LNCaP clone FGC (cell line): ENCODE measurements at regions not wholly inside any gene's neighbourhood (a gene's known extent, or its start where the extent isn't known, plus 50 kb on each side); places are given as distances from the start of the nearest gene placed in this dataset.
"Not testable (repeated sequence)": the region's sequence is repeated elsewhere in the genome, so short reads cannot be mapped to it uniquely, and the experiment has no call there.

Source experiments
- DNase-seq: peaks from one replicate; pipeline ENCODE4 v3.0.0-alpha.2; 2011; ENCODE audit warnings: low read depth
- H3K4me3 ChIP-seq: 2 replicates; pipeline ENCODE4 v1.5.1; 2011; ENCODE audit warnings: mild to moderate bottlenecking, low read depth, low read length, control low read depth
- TF ChIP-seq, protein P1 (sequence below): IDR thresholded peaks from 2 replicates; pipeline ENCODE4 v1.5.1; 2012; ENCODE audit warnings: mild to moderate bottlenecking; ENCODE audit not compliant: control insufficient read depth, insufficient read depth; ENCODE audit errors: extremely low read depth

DNA sequence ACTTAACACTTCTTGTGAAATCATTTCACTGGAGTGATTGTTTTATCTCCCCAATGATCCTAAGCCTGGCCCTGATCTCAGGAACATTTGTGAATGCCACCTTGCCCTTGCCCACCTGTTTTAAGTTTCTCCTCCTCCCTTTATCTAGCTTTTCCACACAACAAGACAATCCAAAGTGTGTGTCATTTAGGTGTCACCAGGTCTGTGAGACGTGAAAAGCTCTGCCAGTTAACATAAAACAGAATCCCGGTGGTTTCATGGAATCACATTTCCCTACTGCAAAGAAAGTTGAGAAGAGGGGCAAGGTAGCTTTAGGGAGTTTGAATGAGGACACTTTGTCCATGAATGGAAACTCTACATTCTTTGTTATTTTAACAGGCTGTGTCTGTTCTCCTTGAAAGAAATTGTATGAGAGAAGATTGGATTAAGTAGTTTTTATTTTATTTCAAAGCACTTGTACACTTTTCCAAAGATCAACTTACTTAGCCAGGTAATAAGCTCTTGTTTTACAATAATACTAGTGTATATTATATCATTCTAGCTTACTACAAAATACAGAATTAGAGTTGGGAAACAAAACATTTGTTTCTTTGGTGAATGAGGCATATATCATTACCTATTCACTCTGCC is 239.0 kb downstream of the ISL1 start:
- no peak overlapping the region for H3K4me3 ChIP-seq
- DNase-seq = no peak
- TF ChIP-seq, protein P1, sequence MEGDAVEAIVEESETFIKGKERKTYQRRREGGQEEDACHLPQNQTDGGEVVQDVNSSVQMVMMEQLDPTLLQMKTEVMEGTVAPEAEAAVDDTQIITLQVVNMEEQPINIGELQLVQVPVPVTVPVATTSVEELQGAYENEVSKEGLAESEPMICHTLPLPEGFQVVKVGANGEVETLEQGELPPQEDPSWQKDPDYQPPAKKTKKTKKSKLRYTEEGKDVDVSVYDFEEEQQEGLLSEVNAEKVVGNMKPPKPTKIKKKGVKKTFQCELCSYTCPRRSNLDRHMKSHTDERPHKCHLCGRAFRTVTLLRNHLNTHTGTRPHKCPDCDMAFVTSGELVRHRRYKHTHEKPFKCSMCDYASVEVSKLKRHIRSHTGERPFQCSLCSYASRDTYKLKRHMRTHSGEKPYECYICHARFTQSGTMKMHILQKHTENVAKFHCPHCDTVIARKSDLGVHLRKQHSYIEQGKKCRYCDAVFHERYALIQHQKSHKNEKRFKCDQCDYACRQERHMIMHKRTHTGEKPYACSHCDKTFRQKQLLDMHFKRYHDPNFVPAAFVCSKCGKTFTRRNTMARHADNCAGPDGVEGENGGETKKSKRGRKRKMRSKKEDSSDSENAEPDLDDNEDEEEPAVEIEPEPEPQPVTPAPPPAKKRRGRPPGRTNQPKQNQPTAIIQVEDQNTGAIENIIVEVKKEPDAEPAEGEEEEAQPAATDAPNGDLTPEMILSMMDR = no peak

DNA sequence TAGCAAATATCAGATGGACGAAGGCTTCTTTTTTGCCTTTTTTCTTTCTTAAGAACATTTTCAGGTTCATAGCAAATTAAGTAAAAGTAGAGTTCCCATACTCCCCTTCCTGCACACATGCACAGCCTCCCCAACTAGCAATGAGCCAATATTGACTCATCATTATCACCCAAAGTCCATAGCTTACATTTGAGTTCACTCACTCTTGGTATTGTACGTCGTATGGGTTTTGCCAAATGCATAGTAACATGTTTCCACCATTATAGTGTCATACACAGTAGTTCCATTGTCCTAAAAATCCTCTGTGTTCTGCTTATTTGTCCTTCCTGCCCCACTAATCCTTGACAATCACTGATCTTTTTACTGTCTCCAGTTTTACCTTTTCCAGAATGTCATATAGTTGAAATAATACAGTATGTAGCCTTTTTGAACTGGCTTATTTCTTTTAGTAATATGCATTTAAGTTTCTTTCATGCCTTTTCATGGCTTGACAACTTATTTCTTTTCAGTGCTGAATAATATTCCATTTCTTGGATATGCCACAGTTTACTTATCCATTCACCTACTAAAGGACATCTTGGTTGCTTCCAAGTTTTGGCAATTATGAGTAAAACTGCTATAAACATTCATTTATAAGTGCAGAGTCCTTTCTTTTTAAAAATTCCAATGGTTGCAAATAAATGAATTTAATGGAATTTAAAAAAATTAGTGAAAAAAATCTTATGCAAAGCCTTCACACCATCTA is 242.1 kb downstream of the ISL1 start:
- TF ChIP-seq, protein P1 = no peak
- no peak for DNase-seq
- H3K4me3 ChIP-seq = no peak overlapping the region

DNA sequence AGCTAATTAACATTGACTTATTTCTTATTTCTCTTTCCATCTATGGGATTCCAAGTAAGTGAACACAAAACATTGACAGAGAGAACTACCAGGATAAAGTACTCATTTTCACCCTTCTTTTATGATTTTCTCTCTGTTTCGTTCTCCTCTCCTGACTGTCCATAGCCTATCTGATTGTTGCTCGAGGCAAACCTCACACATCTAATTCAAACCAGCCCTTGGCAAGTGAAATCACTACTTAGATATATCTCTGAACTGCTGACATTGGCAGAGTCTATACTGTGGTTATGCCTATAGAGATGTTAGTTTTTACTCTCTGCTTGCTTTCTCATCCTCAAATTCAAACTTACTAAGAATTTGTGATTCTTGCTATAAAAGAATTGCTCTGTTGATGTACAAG is 248.8 kb downstream of the ISL1 start:
- TF ChIP-seq, protein P1 = no peak
- DNase-seq = no peak
- H3K4me3 ChIP-seq = no peak overlapping the region

DNA sequence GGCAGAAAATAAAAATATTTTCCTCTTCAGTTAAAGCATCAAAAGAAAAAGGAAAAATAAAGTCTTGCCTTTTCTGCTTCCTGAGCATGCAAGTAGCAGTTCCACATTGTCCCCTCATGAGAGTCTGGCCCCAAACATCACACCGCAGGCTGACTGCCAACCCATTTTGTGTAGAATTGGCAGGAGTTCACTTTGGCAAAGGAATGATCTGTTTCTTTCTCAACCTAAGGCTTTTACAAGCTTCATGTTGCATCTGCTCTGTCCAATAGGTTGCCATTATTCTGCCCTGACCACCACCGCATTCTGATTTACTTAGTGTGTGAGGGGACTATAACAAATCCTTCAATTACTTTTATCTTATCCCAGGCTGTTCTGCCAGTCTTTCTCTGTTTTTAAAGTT is 249.5 kb downstream of the ISL1 start:
- no peak overlapping the region for H3K4me3 ChIP-seq
- TF ChIP-seq, protein P1 = no peak
- DNase-seq = no peak

DNA sequence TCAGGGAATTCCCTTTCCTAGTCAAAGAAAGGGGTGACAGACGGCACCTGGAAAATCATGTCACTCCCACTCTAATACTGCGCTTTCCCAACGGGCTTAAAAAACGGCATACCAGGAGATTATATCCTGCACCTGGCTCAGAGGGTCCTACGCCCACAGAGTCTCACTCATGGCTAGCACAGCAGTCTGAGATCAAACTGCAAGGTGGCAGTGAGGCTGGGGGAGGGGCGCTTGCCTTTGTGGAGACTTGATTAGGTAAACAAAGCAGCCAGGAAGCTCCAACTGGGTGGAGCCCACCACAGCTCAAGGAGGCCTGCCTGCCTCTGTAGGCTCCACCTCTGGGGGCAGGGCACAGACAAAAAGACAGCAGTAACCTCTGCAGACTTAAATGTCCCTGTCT is 253.7 kb downstream of the ISL1 start:
- not testable (repeated sequence) for H3K4me3 ChIP-seq, DNase-seq

DNA sequence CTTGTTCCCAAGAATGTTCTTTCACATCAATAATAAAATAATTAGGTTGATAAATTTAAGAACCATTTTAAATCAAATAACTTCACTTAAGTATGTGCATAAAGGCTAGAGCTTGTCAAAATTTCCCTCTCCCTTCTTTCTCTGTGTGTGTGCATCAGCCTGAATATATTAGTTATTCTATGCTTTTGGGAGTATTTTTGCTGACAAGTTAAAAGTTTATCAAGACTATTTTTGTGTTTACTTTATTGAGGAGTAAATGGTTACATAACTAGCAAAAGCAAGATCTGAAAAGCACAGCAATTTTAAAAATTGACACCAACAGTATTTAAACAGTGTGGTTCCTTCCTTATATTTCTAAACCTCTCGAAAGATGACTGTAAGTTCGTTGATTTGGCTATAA is 261.7 kb downstream of the ISL1 start:
- no peak for DNase-seq
- H3K4me3 ChIP-seq = no peak overlapping the region
- TF ChIP-seq, protein P1 = no peak

DNA sequence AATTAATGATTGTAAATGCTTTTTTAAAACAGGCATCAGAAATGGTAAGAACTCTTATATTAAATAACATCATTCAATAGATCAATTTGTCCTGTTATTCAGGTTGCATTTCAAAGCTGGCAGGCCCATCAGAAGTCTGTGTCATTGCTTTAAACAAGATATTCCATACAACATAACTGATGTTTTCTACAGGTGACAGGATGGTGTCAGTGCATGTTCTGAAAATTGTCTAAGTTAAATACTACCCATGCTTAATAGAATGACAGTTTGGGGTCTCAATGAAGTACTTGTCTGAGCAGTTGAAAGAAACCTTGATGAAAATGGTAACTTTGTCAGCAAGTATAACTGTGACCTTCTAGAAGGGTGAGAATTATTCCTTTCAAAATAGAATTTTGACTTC is 263.2 kb downstream of the ISL1 start:
- DNase-seq = no peak
- H3K4me3 ChIP-seq = no peak overlapping the region
- TF ChIP-seq, protein P1 = no peak
